Suprapubic skin (tissue), 4 donors: ENCODE measurements at regions not wholly inside any gene's neighbourhood (a gene's known extent, or its start where the extent isn't known, plus 50 kb on each side); places are given as distances from the start of the nearest gene placed in this dataset.

Experiments
- DNase-seq, 2 donors: peaks; one replicate each; pipeline ENCODE4 v3.0.0-alpha.2; 2019; ENCODE audit warnings: low spot score in 2 of 2
- H3K27ac ChIP-seq: fragments of 200-600 bp; sonication (generic); one replicate; pipeline ENCODE4 v1.5.1; 2019
- H3K27me3 ChIP-seq: fragments of 200-600 bp; sonication (generic); one replicate; pipeline ENCODE4 v1.5.1; 2019
- H3K36me3 ChIP-seq: fragments of 200-600 bp; sonication (generic); one replicate; pipeline ENCODE4 v1.5.1; 2019
- H3K4me1 ChIP-seq: fragments of 200-600 bp; sonication (generic); one replicate; pipeline ENCODE4 v1.5.1; 2019
- H3K4me3 ChIP-seq: fragments of 200-600 bp; sonication (generic); one replicate; pipeline ENCODE4 v1.5.1; 2019; ENCODE audit warnings: mild to moderate bottlenecking
- H3K9me3 ChIP-seq: fragments of 200-600 bp; sonication (generic); one replicate; pipeline ENCODE4 v1.5.1; 2019
- CTCF ChIP-seq, 2 donors: fragments of 200-600 bp in 1 of 2; fragments of 450-650 bp in 1 of 2; sonication (generic) in 1 of 2; IDR thresholded peaks; one replicate each; pipeline ENCODE4 v1.5.1; 2016 to 2019; ENCODE audit warnings: antibody characterized with exemption in 2 of 2, mild to moderate bottlenecking in 1 of 2, moderate library complexity in 1 of 2
- EP300 ChIP-seq: sonication (generic); formaldehyde crosslinking; IDR thresholded peaks from one replicate; pipeline ENCODE4 v1.6.1; 2017; ENCODE audit warnings: antibody characterized with exemption
- POLR2A ChIP-seq, 2 donors: fragments of 450-650 bp; IDR thresholded peaks; one replicate each; pipeline ENCODE4 v1.6.1; 2017; ENCODE audit warnings: antibody characterized with exemption in 2 of 2, mild to moderate bottlenecking in 2 of 2, moderate library complexity in 2 of 2
- POLR2AphosphoS5 ChIP-seq, 3 donors: sonication (generic); formaldehyde crosslinking; IDR thresholded peaks; one replicate each; pipeline ENCODE4 v1.6.1; 2017; ENCODE audit warnings: antibody characterized with exemption in 3 of 3
- WGBS: methylation state at CpG from one replicate; pipeline ENCODE4 v1.1.5; 2018; 5-methylcytosine and 5-hydroxymethylcytosine counted together

DNA sequence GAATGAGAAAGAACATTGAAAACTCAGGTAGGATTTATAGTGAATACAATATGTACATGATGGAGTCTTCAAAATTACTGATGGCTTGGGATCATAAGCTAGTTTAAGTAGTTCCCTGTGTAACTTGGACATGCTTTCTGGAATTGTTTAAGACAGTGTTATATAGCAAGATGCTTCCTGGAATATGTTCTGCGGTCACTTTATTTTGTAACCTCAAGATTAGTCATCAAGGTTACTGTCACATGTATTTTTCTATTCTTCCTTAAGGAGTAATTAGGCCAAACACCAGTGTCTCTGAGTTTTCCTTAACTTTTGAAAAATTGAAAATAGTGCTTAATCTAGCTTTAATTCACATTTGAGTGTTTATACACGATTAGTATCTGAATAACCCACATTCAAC lies 760.3 kb upstream of the ARRDC4 start:
- Histone ChIP-seq H3K27me3 (no peaks in the 10 kb centered on the region), H3K4me1 (no peaks in the 10 kb centered on the region), H3K4me3 (no peak overlapping the region), H3K9me3 (no peaks in the 10 kb centered on the region), H3K27ac (no peak overlapping the region), H3K36me3 (no peaks in the 10 kb centered on the region)
- 85% methylated on average over 2 of the region's 2 CpGs for WGBS
- DNase-seq, result no peak
- TF ChIP-seq CTCF (IDR thresholded peaks at IDR 0.05) (no peak), POLR2AphosphoS5 (IDR thresholded peaks at IDR 0.05) (no peak), EP300 (no peak), POLR2A (IDR thresholded peaks at IDR 0.05) (no peak)

DNA sequence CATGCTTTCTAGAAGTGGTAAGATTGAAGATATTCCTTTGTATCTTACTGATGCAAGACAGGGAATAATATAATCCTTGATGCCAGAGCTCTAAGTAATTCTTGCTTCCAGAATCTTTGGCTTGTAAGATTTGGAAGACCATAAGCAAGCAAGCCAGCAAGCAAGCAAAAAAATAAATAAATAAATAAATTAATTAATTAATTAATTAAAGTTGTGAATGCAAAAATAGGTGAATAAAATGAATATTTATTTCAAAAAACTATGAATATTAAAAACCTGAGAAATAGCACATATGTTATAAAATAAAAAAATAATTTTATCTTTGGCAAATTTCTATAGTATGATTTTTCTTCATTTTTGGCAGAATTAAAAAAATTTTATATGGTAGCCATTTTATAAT lies 750.2 kb upstream of the ARRDC4 start:
- H3K4me3 ChIP-seq, result no peak overlapping the region
- H3K36me3 ChIP-seq, result no peaks in the 10 kb centered on the region
- H3K9me3 ChIP-seq, result no peaks in the 10 kb centered on the region
- no peaks in the 10 kb centered on the region for H3K4me1 ChIP-seq
- H3K27me3 ChIP-seq, result peaks cover 4% of the 10 kb centered on the region
- no peak for TF ChIP-seq POLR2A (IDR thresholded peaks at IDR 0.05)
- no peak for TF ChIP-seq POLR2AphosphoS5 (IDR thresholded peaks at IDR 0.05)
- no peak for TF ChIP-seq CTCF (IDR thresholded peaks at IDR 0.05)
- TF ChIP-seq EP300, result no peak
- no peak overlapping the region for H3K27ac ChIP-seq
- DNase-seq, result no peak

DNA sequence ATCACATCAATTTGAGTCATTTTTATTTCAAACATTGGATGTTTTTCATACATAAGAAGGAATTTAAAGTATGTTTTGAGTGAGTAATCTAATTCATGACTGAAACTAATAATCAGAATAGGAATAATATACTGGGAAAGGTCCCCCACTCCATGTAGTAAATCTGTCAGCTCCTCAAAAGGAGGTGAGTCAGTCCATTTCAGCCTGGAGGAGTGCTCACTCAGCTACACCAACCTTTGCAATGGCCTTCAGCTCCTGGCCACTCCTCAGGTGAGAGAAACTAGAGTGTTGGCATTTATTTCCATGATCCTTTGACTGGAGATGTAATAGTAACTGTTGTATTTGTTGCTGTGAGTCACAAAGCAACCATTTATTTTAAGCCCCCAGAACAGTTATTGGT lies 744.9 kb upstream of the ARRDC4 start:
- H3K27me3 ChIP-seq, result peaks cover 4% of the 10 kb centered on the region
- no peaks in the 10 kb centered on the region for H3K9me3 ChIP-seq
- H3K4me3 ChIP-seq, result no peak overlapping the region
- no peaks in the 10 kb centered on the region for H3K4me1 ChIP-seq
- DNase-seq, result no peak
- no peak for TF ChIP-seq CTCF (IDR thresholded peaks at IDR 0.05)
- TF ChIP-seq POLR2A (IDR thresholded peaks at IDR 0.05), result no peak
- no peak for TF ChIP-seq EP300
- no peak for TF ChIP-seq POLR2AphosphoS5 (IDR thresholded peaks at IDR 0.05)
- H3K27ac ChIP-seq, result no peak overlapping the region
- H3K36me3 ChIP-seq, result no peaks in the 10 kb centered on the region

GRCh38 chr15:97224191-97224641 lies 736.3 kb upstream of the ARRDC4 start:
- Histone ChIP-seq H3K27me3 (no peaks in the 10 kb centered on the region), H3K9me3 (no peaks in the 10 kb centered on the region), H3K36me3 (no peaks in the 10 kb centered on the region), H3K27ac (no peak overlapping the region), H3K4me1 (no peaks in the 10 kb centered on the region), H3K4me3 (no peak overlapping the region)
- no peak for TF ChIP-seq EP300
- no peak for TF ChIP-seq POLR2A (IDR thresholded peaks at IDR 0.05)
- TF ChIP-seq POLR2AphosphoS5 (IDR thresholded peaks at IDR 0.05), result no peak
- no peak for TF ChIP-seq CTCF (IDR thresholded peaks at IDR 0.05)
- WGBS, result 96% methylated on average over 17 of the region's 44 CpGs
- DNase-seq, result no peak

DNA sequence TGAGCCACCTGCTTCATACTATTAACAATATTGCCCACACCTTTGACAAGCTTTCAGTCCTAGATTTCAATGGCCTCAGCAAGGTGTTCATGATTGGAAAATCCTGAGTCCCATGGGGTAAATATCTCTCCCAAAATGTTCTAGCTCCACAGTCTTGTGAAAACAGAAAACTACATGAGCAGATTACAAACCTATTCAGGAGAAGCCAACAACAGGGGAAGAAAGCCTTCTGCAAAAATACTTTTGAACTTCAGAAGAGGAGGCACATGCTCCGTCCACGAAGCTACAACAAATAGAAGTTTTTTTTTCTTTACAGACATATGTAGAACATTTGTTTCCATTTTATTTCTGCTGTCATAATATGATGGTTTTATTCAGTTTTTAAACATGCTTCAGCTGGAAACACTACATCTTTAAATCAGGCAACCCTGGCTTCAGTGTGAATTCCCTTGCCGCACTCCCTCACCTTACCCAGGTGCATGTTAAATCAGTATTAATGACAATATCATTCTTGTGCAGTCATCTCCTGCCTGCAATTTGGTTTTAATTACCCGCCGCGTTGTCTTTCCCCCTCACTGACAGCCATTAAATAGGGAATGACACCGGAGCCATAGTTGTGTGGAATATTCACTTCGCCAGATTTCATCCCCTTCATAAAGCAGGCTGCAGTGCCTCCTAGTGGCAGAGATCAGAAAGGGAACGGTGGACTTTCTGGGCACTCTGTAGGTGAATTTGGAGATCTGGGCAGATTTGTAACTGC lies 725.5 kb upstream of the ARRDC4 start:
- no peak overlapping the region for H3K4me3 ChIP-seq
- H3K36me3 ChIP-seq, result no peaks in the 10 kb centered on the region
- H3K27me3 ChIP-seq, result no peaks in the 10 kb centered on the region
- H3K27ac ChIP-seq, result no peak overlapping the region
- no peak for DNase-seq
- no peaks in the 10 kb centered on the region for H3K4me1 ChIP-seq
- 27% methylated on average over 9 of the region's 9 CpGs for WGBS
- H3K9me3 ChIP-seq, result no peaks in the 10 kb centered on the region
- TF ChIP-seq POLR2A (IDR thresholded peaks at IDR 0.05) (no peak), CTCF (IDR thresholded peaks at IDR 0.05) (peak; percentile 46 to 73)
